Uterus (tissue), 2 donors: ENCODE measurements at regions not wholly inside any gene's neighbourhood (a gene's known extent, or its start where the extent isn't known, plus 50 kb on each side); places are given as distances from the start of the nearest gene placed in this dataset.

ENCODE experiments used
- CTCF ChIP-seq, 4 experiments: fragments of 200-600 bp in 2 of 4; fragments of 450-650 bp in 2 of 4; sonication (generic) in 2 of 4; IDR thresholded peaks; one replicate each; pipeline ENCODE4 v1.5.1; 2016 to 2019; ENCODE audit warnings: antibody characterized with exemption in 4 of 4, mild to moderate bottlenecking in 2 of 4, moderate library complexity in 1 of 4
- POLR2A ChIP-seq, 2 donors: fragments of 450-650 bp; IDR thresholded peaks; one replicate each; pipeline ENCODE4 v1.6.1; 2016; ENCODE audit warnings: antibody characterized with exemption in 2 of 2, mild to moderate bottlenecking in 1 of 2, moderate library complexity in 1 of 2

- TF ChIP-seq POLR2A (IDR thresholded peaks at IDR 0.05) (no peak), CTCF (IDR thresholded peaks at IDR 0.05) (no peak)
Observed at GRCh38 chr5:104375345-104375744, 812.8 kb upstream of the NUDT12 start.
